Vagina (tissue), 2 donors: ENCODE measurements at regions not wholly inside any gene's neighbourhood (a gene's known extent, or its start where the extent isn't known, plus 50 kb on each side); places are given as distances from the start of the nearest gene placed in this dataset.

Experiments used
- CTCF ChIP-seq, 3 experiments: fragments of 450-650 bp in 2 of 3; fragments of 200-600 bp in 1 of 3; sonication (generic) in 1 of 3; IDR thresholded peaks; one replicate each; pipeline ENCODE4 v1.5.1; 2017 to 2019; ENCODE audit warnings: antibody characterized with exemption in 3 of 3, mild to moderate bottlenecking in 2 of 3, moderate library complexity in 2 of 3
- POLR2A ChIP-seq, 2 donors: fragments of 450-650 bp; IDR thresholded peaks; one replicate each; pipeline ENCODE4 v1.6.1; 2017; ENCODE audit warnings: antibody characterized with exemption in 2 of 2, mild to moderate bottlenecking in 2 of 2, moderate library complexity in 2 of 2

GRCh38 chrX:136931661-136932060, 51.1 kb upstream of the RBMX start:
- TF ChIP-seq POLR2A (IDR thresholded peaks at IDR 0.05) (no peak), CTCF (IDR thresholded peaks at IDR 0.05) (no peak)
